Endothelial cell of umbilical vein (primary cell): ENCODE measurements at regions not wholly inside any gene's neighbourhood (a gene's known extent, or its start where the extent isn't known, plus 50 kb on each side); places are given as distances from the start of the nearest gene placed in this dataset.

Experiments used
- BruUV-seq: library from RNA; stranded (reverse); fragments of 400-500 nt; replicated peaks from 2 replicates; lab custom pipeline; 2021; lab: Mats Ljungman, UMichigan
- CTCF ChIA-PET: fragments of 300-600, 350-600 bp; sonication (Branson Sonifier 250); formaldehyde crosslinking; loops from one replicate; lab custom pipeline; 2021; ENCODE audit warnings: antibody characterized with exemption, inconsistent platforms; lab: Charles Lee
- POLR2A ChIA-PET: fragments of 300-600, 350-600 bp; sonication (Branson Sonifier 250); formaldehyde crosslinking; loops from one replicate; lab custom pipeline; 2021; ENCODE audit warnings: antibody characterized with exemption, inconsistent platforms; lab: Charles Lee
- DNase-seq: peaks from one replicate; pipeline ENCODE4 v3.0.0-alpha.2; 2011; ENCODE audit warnings: low read depth, low spot score
- FAIRE-seq: peaks from 2 replicates; lab custom pipeline; 2011; peaks lifted over from hg19 to GRCh38; lab: Jason Lieb, UNC
- H2AFZ ChIP-seq: 2 replicates; pipeline ENCODE4 v1.6.0; 2012; ENCODE audit warnings: low read depth, low read length, control low read depth, inconsistent platforms
- H3K27ac ChIP-seq: 2 replicates; pipeline ENCODE4 v1.5.1; 2011; ENCODE audit warnings: low read depth, mild to moderate bottlenecking, control low read depth, low read length, moderate library complexity; ENCODE audit not compliant: insufficient read depth
- H3K27me3 ChIP-seq, 2 experiments: 2 replicates each; pipeline versions ENCODE4 v1.6.0 to v1.6.1; 2011; ENCODE audit warnings: low read length in 2 of 2, mixed read lengths in 1 of 2; ENCODE audit not compliant: control insufficient read depth in 2 of 2, insufficient read depth in 2 of 2
- H3K36me3 ChIP-seq, 2 experiments: 2 replicates in 1 of 2; 3 replicates in 1 of 2; pipeline ENCODE4 v1.5.1; 2011; ENCODE audit warnings: low read length in 2 of 2, mild to moderate bottlenecking in 1 of 2, moderate library complexity in 1 of 2; ENCODE audit not compliant: control insufficient read depth in 2 of 2, insufficient read depth in 2 of 2; ENCODE audit errors: extremely low read depth in 1 of 2
- H3K4me1 ChIP-seq: 3 replicates; pipeline ENCODE4 v1.5.1; 2011; ENCODE audit warnings: mild to moderate bottlenecking, low read length; ENCODE audit not compliant: control insufficient read depth, insufficient read depth; ENCODE audit errors: extremely low read depth
- H3K4me2 ChIP-seq: 2 replicates; pipeline ENCODE4 v1.6.1; 2011; ENCODE audit warnings: low read length, control low read depth, mixed read lengths; ENCODE audit not compliant: insufficient read depth
- H3K4me3 ChIP-seq, 3 experiments: fragments of 200-600 bp in 1 of 3; sonication (generic), shearing (Covaris generic) in 1 of 3; replicated peaks in 1 of 3; 2 replicates each; pipeline ENCODE4 v1.5.1; 2011 to 2016; ENCODE audit warnings: control low read depth in 3 of 3, low read length in 3 of 3, mild to moderate bottlenecking in 2 of 3, inconsistent platforms in 1 of 3, low read depth in 1 of 3, moderate library complexity in 1 of 3; ENCODE audit not compliant: insufficient read depth in 1 of 3
- H3K79me2 ChIP-seq: 2 replicates; pipeline ENCODE4 v1.6.0; 2012; ENCODE audit warnings: low read length, inconsistent platforms; ENCODE audit not compliant: control insufficient read depth, insufficient read depth
- H3K9ac ChIP-seq: replicated peaks from 2 replicates; pipeline ENCODE3; 2011; ENCODE audit warnings: low read length, control low read depth; ENCODE audit not compliant: insufficient read depth; ENCODE audit errors: extremely low read depth
- H3K9me1 ChIP-seq: replicated peaks from 3 replicates; pipeline ENCODE4 v1.6.0; 2011; ENCODE audit warnings: mild to moderate bottlenecking, low read length; ENCODE audit not compliant: control insufficient read depth, insufficient read depth; ENCODE audit errors: extremely low read depth
- H3K9me3 ChIP-seq: replicated peaks from 2 replicates; pipeline ENCODE4 v1.5.1; 2012; ENCODE audit warnings: low read length, inconsistent platforms; ENCODE audit not compliant: control insufficient read depth, insufficient read depth
- H4K20me1 ChIP-seq: replicated peaks from 2 replicates; pipeline ENCODE3; 2011; ENCODE audit warnings: mild to moderate bottlenecking, low read length; ENCODE audit not compliant: control insufficient read depth, insufficient read depth; ENCODE audit errors: extremely low read depth
- EZH2 ChIP-seq: IDR thresholded peaks from 2 replicates; pipeline ENCODE4 v1.6.1; 2012; ENCODE audit warnings: borderline replicate concordance, low read depth, mild to moderate bottlenecking, moderate library complexity, low read length, inconsistent platforms; ENCODE audit not compliant: severe bottlenecking
- GATA2 ChIP-seq: IDR thresholded peaks from 2 replicates; pipeline ENCODE4 v1.7.0; 2011; ENCODE audit warnings: low read depth, mild to moderate bottlenecking, moderate library complexity, mixed read lengths, low read length; ENCODE audit not compliant: insufficient read length, insufficient read depth
- MYC ChIP-seq: IDR thresholded peaks from one replicate; pipeline ENCODE4 v1.6.1; 2011; ENCODE audit warnings: mild to moderate bottlenecking, low read depth, low read length
- POLR2A ChIP-seq: IDR thresholded peaks from 2 replicates; pipeline ENCODE4 v1.6.1; 2012; ENCODE audit warnings: low read depth, mild to moderate bottlenecking, control low read depth, low read length
- dilution Hi-C: fragments of 300-500 bp; cut with MboI; formaldehyde crosslinking; loops from one replicate; pipeline ENCODE4 v1.15.0; 2019; ENCODE audit warnings: low sequenced_read_pairs; ENCODE audit not compliant: extremely low pct_ligation_motif_present
- intact Hi-C: fragments of 100-400 bp; cut with micrococcal nuclease; formaldehyde crosslinking; loops from one replicate; pipeline ENCODE4 v1.10.0; 2022
- TF ChIP-seq, protein P1 (sequence below): IDR thresholded peaks from 2 replicates; pipeline ENCODE4 v1.6.1; 2011; ENCODE audit not compliant: insufficient read depth, insufficient read length

DNA sequence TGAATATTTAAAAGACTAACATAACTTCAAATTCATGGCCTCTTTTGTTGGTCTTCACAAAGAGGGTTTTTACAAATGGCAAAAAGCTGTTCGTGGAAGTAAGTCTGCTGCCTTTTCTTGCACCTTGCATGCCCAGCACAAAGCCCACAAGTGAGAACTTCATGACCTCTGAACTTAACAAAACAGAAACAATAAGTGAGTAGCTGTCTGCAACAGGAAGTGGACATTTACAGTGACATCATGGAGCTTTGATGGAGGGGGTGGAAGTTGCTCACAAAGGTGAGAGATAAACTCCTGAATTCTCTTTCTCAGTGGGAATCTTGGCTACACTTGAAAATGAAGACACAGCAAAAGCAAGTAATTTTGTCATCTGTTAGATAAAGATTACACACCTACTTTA lies 303.3 kb upstream of the DEPDC1 start:
- Histone ChIP-seq H3K27me3 (no peaks in the 10 kb centered on the region), H3K4me1 (no peaks in the 10 kb centered on the region), H3K9ac (no peak overlapping the region), H2AFZ (no peak overlapping the region), H3K79me2 (no peaks in the 10 kb centered on the region), H3K36me3 (no peaks in the 10 kb centered on the region), H4K20me1 (no peaks in the 10 kb centered on the region), H3K9me3 (no peaks in the 10 kb centered on the region), H3K4me2 (no peak overlapping the region), H3K27ac (no peak overlapping the region), H3K9me1 (no peaks in the 10 kb centered on the region), H3K4me3 (no peak overlapping the region)
- dilution Hi-C loops (no loop called here), intact Hi-C loops (no loop called here)
- no TSS peak for BruUV-seq
- POLR2A ChIA-PET: no interaction called here
- FAIRE-seq: no peak
- TF ChIP-seq POLR2A: no peak
- no peak for DNase-seq
- CTCF ChIA-PET: no interaction called here

DNA sequence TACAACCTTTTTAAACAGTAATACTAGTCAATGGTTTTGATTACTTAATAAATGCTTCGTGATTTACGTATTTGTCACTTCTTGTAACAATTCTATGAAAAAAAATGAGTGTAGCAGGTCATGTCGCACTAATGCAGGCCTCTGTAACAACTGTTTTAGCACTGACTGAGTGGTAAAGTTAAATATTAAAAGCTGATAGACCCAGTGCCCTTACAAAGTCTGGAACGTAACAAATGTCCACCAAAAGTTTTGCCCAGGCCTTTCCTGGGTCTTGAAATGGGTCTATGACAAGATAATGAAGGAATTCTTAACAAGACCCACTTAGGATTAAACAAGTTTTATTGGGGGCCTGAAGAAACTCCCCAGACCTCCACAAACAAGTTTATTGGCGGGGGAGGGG lies 304.6 kb upstream of the DEPDC1 start:
- Histone ChIP-seq H3K9ac (no peak overlapping the region), H3K27ac (no peak overlapping the region), H3K4me2 (no peak overlapping the region), H3K79me2 (no peaks in the 10 kb centered on the region), H3K36me3 (no peaks in the 10 kb centered on the region), H3K9me1 (no peaks in the 10 kb centered on the region), H2AFZ (no peak overlapping the region), H4K20me1 (no peaks in the 10 kb centered on the region), H3K27me3 (no peaks in the 10 kb centered on the region), H3K9me3 (no peaks in the 10 kb centered on the region), H3K4me1 (no peaks in the 10 kb centered on the region), H3K4me3 (no peak overlapping the region)
- POLR2A ChIA-PET: no interaction called here
- dilution Hi-C loops: no loop called here
- DNase-seq (no peak), FAIRE-seq (no peak)
- BruUV-seq: no TSS peak
- CTCF ChIA-PET: no interaction called here
- TF ChIP-seq, protein P1, sequence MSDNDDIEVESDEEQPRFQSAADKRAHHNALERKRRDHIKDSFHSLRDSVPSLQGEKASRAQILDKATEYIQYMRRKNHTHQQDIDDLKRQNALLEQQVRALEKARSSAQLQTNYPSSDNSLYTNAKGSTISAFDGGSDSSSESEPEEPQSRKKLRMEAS: no peak
- TF ChIP-seq GATA2: no peak
- TF ChIP-seq EZH2: no peak
- TF ChIP-seq MYC: no peak
- intact Hi-C loops: no loop called here
